ENCODE measurements at regions not wholly inside any gene's neighbourhood (a gene's known extent, or its start where the extent isn't known, plus 50 kb on each side); places are given as distances from the start of the nearest gene placed in this dataset.
"Not testable (repeated sequence)": the region's sequence is repeated elsewhere in the genome, so short reads cannot be mapped to it uniquely, and the experiment has no call there.

GRCh38 chr2:59752071-59752470 is 801.4 kb downstream of the BCL11A start:
- intact Hi-C loops (cut with micrococcal nuclease): no loop called here

GRCh38 chr2:59751214-59751613 is 802.2 kb downstream of the BCL11A start:
- intact Hi-C loops (cut with micrococcal nuclease): not testable (repeated sequence)

GRCh38 chr2:59746291-59746690 is 807.2 kb downstream of the BCL11A start:
- intact Hi-C loops (cut with micrococcal nuclease): no loop called here

GRCh38 chr2:59745085-59745484 is 808.4 kb downstream of the BCL11A start:
- intact Hi-C loops (cut with micrococcal nuclease): no loop called here

- intact Hi-C loops (cut with micrococcal nuclease): no loop called here
These were observed 809.0 kb downstream of the BCL11A start for GRCh38 chr2:59744436-59744835.

GRCh38 chr2:59741840-59742239 is 811.6 kb downstream of the BCL11A start:
- intact Hi-C loops (cut with micrococcal nuclease): no loop called here

- intact Hi-C loops (cut with micrococcal nuclease): no loop called here
These were observed 814.3 kb downstream of the BCL11A start for GRCh38 chr2:59739166-59739565.

GRCh38 chr2:59737299-59737698 is 816.2 kb downstream of the BCL11A start:
- intact Hi-C loops (cut with micrococcal nuclease): no loop called here

GRCh38 chr2:59734743-59735142 is 818.7 kb downstream of the BCL11A start:
- intact Hi-C loops (cut with micrococcal nuclease): no loop called here

GRCh38 chr2:59733970-59734369 is 819.5 kb downstream of the BCL11A start:
- intact Hi-C loops (cut with micrococcal nuclease): no loop called here

GRCh38 chr2:59733567-59733930 is 819.9 kb downstream of the BCL11A start:
- intact Hi-C loops (cut with micrococcal nuclease): no loop called here

GRCh38 chr2:59732871-59733566 is 820.4 kb downstream of the BCL11A start:
- intact Hi-C loops (cut with micrococcal nuclease): no loop called here

GRCh38 chr2:59727121-59727590 is 826.3 kb downstream of the BCL11A start:
- intact Hi-C loops (cut with micrococcal nuclease): no loop called here

- intact Hi-C loops (cut with micrococcal nuclease): no loop called here
These were observed 827.0 kb downstream of the BCL11A start for GRCh38 chr2:59726228-59727120.

GRCh38 chr2:59724746-59725145 is 828.7 kb downstream of the BCL11A start:
- intact Hi-C loops (cut with micrococcal nuclease): no loop called here

- intact Hi-C loops (cut with micrococcal nuclease): no loop called here
These were observed 833.1 kb downstream of the BCL11A start for GRCh38 chr2:59720296-59720866.

GRCh38 chr2:59713577-59713976 is 839.9 kb downstream of the BCL11A start:
- intact Hi-C loops (cut with micrococcal nuclease): no loop called here

GRCh38 chr2:59711121-59711520 is 842.3 kb downstream of the BCL11A start:
- intact Hi-C loops (cut with micrococcal nuclease): no loop called here

GRCh38 chr2:59706729-59707128 is 846.7 kb downstream of the BCL11A start:
- intact Hi-C loops (cut with micrococcal nuclease): no loop called here

- intact Hi-C loops (cut with micrococcal nuclease): no loop called here
These were observed 849.7 kb downstream of the BCL11A start for GRCh38 chr2:59703796-59704195.

GRCh38 chr2:59702026-59702425 is 851.4 kb downstream of the BCL11A start:
- intact Hi-C loops (cut with micrococcal nuclease): no loop called here

- intact Hi-C loops (cut with micrococcal nuclease): no loop called here
These were observed 852.0 kb downstream of the BCL11A start for GRCh38 chr2:59701271-59701994.

Measured in T-helper 1 cell treated with Interleukin-12 subunit alpha and Interleukin-12 subunit beta and Interleukin-4 antibody, amounts not matched to agents 30 ng/mL and 1 ng/mL, for 36 hours (primary cell).